ENCODE measurements at regions not wholly inside any gene's neighbourhood (a gene's known extent, or its start where the extent isn't known, plus 50 kb on each side); places are given as distances from the start of the nearest gene placed in this dataset.

- no peak for TF ChIP-seq ZNF280C (tag by site-specific recombination; IDR thresholded peaks at IDR 0.05)
- no peak for TF ChIP-seq OSR2 (tag by site-specific recombination; IDR thresholded peaks at IDR 0.05)
- no peak for TF ChIP-seq ZNF26 (tag by site-specific recombination; IDR thresholded peaks at IDR 0.05)
- no peak for TF ChIP-seq WT1 (tag by site-specific recombination; IDR thresholded peaks at IDR 0.05)
- no peak for TF ChIP-seq ZNF473 (tag by site-specific recombination; IDR thresholded peaks at IDR 0.05)
These were observed 65.7 kb upstream of the ZNF236 start (continued) for GRCh38 chr18:76756531-76757253.

- POLR2A ChIA-PET, result no interaction called here
- TF ChIP-seq ZNF302 (tag by site-specific recombination; IDR thresholded peaks at IDR 0.05; ENCODE audit: low read depth), result no peak
- no peak for TF ChIP-seq GFI1B (tag by site-specific recombination; IDR thresholded peaks at IDR 0.05)
- no peak for TF ChIP-seq ZNF221 (tag by site-specific recombination; IDR thresholded peaks at IDR 0.05; ENCODE audit: borderline replicate concordance)
- TF ChIP-seq ZFP69B (tag by site-specific recombination; IDR thresholded peaks at IDR 0.05), result no peak
- no peak for TF ChIP-seq ZIC2 (tag by site-specific recombination; IDR thresholded peaks at IDR 0.05)
- no peak for TF ChIP-seq ZFHX2 (tag by site-specific recombination; conservative IDR thresholded peaks at IDR 0.05)
- no peak for TF ChIP-seq BCL11B (tag by site-specific recombination; IDR thresholded peaks at IDR 0.05; ENCODE audit: low read depth)
- no peak for TF ChIP-seq ZBTB1 (tag by site-specific recombination; IDR thresholded peaks at IDR 0.05)
- TF ChIP-seq ZNF335 (tag by site-specific recombination; conservative IDR thresholded peaks at IDR 0.05), result no peak
- TF ChIP-seq ZNF311 (tag by site-specific recombination; IDR thresholded peaks at IDR 0.05; ENCODE audit: borderline replicate concordance), result no peak
- TF ChIP-seq HOXD13 (CRISPR knock-in tag; IDR thresholded peaks at IDR 0.05; ENCODE audit: borderline replicate concordance), result no peak
- TF ChIP-seq ZNF600 (tag by site-specific recombination; IDR thresholded peaks at IDR 0.05), result no peak
- Histone ChIP-seq H3K4me3 (ENCODE audit: low read depth, low read length) (no peak overlapping the region), H3K4me1 (ENCODE audit: control insufficient read depth, insufficient read depth, low read length) (no peaks in the 10 kb centered on the region), H3K36me3 (ENCODE audit: control insufficient read depth in 2 of 2, insufficient read depth in 1 of 2, low read length in 2 of 2) (no peaks in the 10 kb centered on the region), H3K9me3 (ENCODE audit: control insufficient read depth, insufficient read depth, low read depth, low read length) (no peaks in the 10 kb centered on the region; the same call in none of the 2 replicates), H3K27ac (ENCODE audit: extremely low read depth, low read depth, low read length) (no peak overlapping the region)
- CTCF ChIA-PET, result interaction anchor here (0.5 kb wide), 1 partner anchor 129 kb away, joined by 3 read pairs; no protein-coding TSS in a partner anchor
These were observed 68.0 kb upstream of the ZNF236 start for GRCh38 chr18:76754351-76754750.

DNA sequence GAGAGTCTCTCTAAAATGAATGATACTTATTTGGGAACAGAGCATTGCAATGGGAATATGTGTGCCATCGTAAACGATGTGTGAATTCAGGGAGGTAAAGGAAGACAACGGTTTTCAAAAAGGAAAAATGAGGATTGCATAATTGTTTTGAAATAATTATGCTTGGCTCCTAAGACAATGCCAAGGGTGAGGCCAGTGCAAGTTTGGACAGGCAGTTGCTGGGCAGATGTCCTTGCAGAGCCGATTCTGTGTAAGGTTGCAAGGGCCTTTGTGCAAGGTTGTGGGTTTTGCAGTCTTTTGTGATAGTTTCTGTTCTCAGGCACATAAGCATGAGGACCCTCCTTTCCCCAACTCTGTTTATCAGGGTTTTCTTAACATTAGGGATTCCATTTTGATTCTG is 70.0 kb upstream of the ZNF236 start:
- Histone ChIP-seq H3K4me3 (ENCODE audit: low read depth, low read length) (no peak overlapping the region), H3K4me1 (ENCODE audit: control insufficient read depth, insufficient read depth, low read length) (no peaks in the 10 kb centered on the region), H3K9me3 (ENCODE audit: control insufficient read depth, insufficient read depth, low read depth, low read length) (peaks cover 2% of the 10 kb centered on the region), H3K36me3 (ENCODE audit: control insufficient read depth in 2 of 2, insufficient read depth in 1 of 2, low read length in 2 of 2) (no peaks in the 10 kb centered on the region), H3K27ac (ENCODE audit: extremely low read depth, low read depth, low read length) (no peak overlapping the region)
- ChIA-PET CTCF (interaction anchor here (0.6 kb wide), 2 partner anchors 39 to 247 kb away, joined by 3 to 8 read pairs; no protein-coding TSS in a partner anchor), POLR2A (no interaction called here)
- no peak for TF ChIP-seq ZNF510 (tag by site-specific recombination; IDR thresholded peaks at IDR 0.05; ENCODE audit: insufficient replicate concordance)

All from HEK293 (cell line).